IMR-90 (cell line): ENCODE measurements at regions not wholly inside any gene's neighbourhood (a gene's known extent, or its start where the extent isn't known, plus 50 kb on each side); places are given as distances from the start of the nearest gene placed in this dataset.

Experiments used
- CEBPB ChIP-seq: IDR thresholded peaks from 2 replicates; pipeline ENCODE4 v1.6.1; 2012; ENCODE audit warnings: low read depth, low read length, improper control_type of control experiment
- CTCF ChIP-seq: conservative IDR thresholded peaks from 2 replicates; pipeline ENCODE4 v1.5.1; 2012; ENCODE audit warnings: mild to moderate bottlenecking, low read depth, low read length, improper control_type of control experiment
- MAFK ChIP-seq: IDR thresholded peaks from 2 replicates; pipeline ENCODE4 v1.6.1; 2012; ENCODE audit warnings: low read depth, low read length, improper control_type of control experiment
- POLR2A ChIP-seq: IDR thresholded peaks from 2 replicates; pipeline ENCODE4 v1.6.1; 2012; ENCODE audit warnings: mild to moderate bottlenecking, low read depth, low read length

GRCh38 chr5:68378204-68378820 is 162.8 kb downstream of the PIK3R1 start:
- TF ChIP-seq POLR2A (no peak), CTCF (no peak), MAFK (no peak), CEBPB (no peak)
